Esophagus muscularis mucosa (tissue), 4 donors: ENCODE measurements at regions not wholly inside any gene's neighbourhood (a gene's known extent, or its start where the extent isn't known, plus 50 kb on each side); places are given as distances from the start of the nearest gene placed in this dataset.
A peak's percentile ranks its signal among the peaks of the same experiment; 100 is the strongest.

Experiments used
- DNase-seq: peaks from one replicate; pipeline ENCODE4 v3.0.0-alpha.2; 2017; ENCODE audit errors: extremely low spot score
- H3K27ac ChIP-seq, 4 donors: fragments of 200-600 bp; sonication (generic); replicated peaks in 1 of 4; 1 replicate in 3 of 4; 2 replicates in 1 of 4; pipeline ENCODE4 v1.5.1; 2016 to 2019; ENCODE audit warnings: mild to moderate bottlenecking in 1 of 4
- H3K27me3 ChIP-seq, 4 donors: fragments of 200-600 bp; sonication (generic); one replicate each; pipeline versions ENCODE4 v1.5.1 to v1.6.0; 2016 to 2019
- H3K36me3 ChIP-seq, 4 donors: fragments of 200-600 bp; sonication (generic); one replicate each; pipeline ENCODE4 v1.5.1; 2016 to 2019
- H3K4me1 ChIP-seq, 4 donors: fragments of 200-600 bp; sonication (generic); one replicate each; pipeline ENCODE4 v1.5.1; 2016 to 2019
- H3K4me3 ChIP-seq, 4 donors: fragments of 200-600 bp; sonication (generic); 1 replicate in 2 of 4; 2 replicates in 2 of 4; pipeline ENCODE4 v1.5.1; 2016 to 2019; ENCODE audit warnings: mild to moderate bottlenecking in 4 of 4, moderate library complexity in 1 of 4
- H3K9me3 ChIP-seq, 4 donors: fragments of 200-600 bp; sonication (generic); 1 replicate in 3 of 4; 2 replicates in 1 of 4; pipeline ENCODE4 v1.5.1; 2016 to 2019
- CTCF ChIP-seq, 3 experiments: fragments of 200-600 bp in 2 of 3; fragments of 450-650 bp in 1 of 3; sonication (generic) in 2 of 3; IDR thresholded peaks; one replicate each; pipeline ENCODE4 v1.5.1; 2017 to 2019; ENCODE audit warnings: antibody characterized with exemption in 3 of 3, mild to moderate bottlenecking in 2 of 3, moderate library complexity in 1 of 3
- EP300 ChIP-seq: sonication (generic); formaldehyde crosslinking; IDR thresholded peaks from one replicate; pipeline ENCODE4 v1.6.1; 2017; ENCODE audit warnings: antibody characterized with exemption
- POLR2A ChIP-seq: fragments of 450-650 bp; IDR thresholded peaks from one replicate; pipeline ENCODE4 v1.6.1; 2017; ENCODE audit warnings: antibody characterized with exemption, moderate library complexity, mild to moderate bottlenecking, low read depth
- POLR2AphosphoS5 ChIP-seq, 2 donors: sonication (generic); formaldehyde crosslinking; IDR thresholded peaks; one replicate each; pipeline ENCODE4 v1.6.1; 2017; ENCODE audit warnings: antibody characterized with exemption in 2 of 2
- WGBS: methylation state at CpG from one replicate; pipeline ENCODE4 v1.1.5; 2018; 5-methylcytosine and 5-hydroxymethylcytosine counted together
- intact Hi-C: fragments of 100-400 bp; cut with DNase I; formaldehyde crosslinking; loops from one replicate; pipeline ENCODE4 v1.15.1; 2023

DNA sequence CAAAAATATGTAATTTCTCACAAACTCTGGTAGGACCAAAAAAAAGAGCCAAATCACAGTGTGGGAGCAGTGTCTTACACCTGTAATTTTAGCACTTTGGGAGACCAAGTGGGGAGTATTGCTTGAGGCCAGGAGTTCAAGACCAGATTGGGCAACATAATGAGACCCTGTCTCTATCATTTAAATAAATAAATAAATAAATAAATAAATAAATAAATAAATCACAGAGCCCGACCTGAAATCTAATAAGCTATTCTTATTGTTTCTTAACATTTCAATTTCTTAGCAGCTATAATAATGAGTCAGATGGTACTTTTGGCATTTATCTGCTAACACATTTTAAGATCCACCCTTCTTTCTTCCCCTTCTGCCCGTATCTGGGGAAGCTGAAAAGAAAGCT is 1229.6 kb downstream of the SUCLG1 start:
- H3K4me3 ChIP-seq, result no peak overlapping the region
- H3K9me3 ChIP-seq, result no peaks in the 10 kb centered on the region
- no peak overlapping the region for H3K27ac ChIP-seq
- intact Hi-C loops, result no loop called here
- 78% methylated on average over 2 of the region's 2 CpGs for WGBS
- H3K27me3 ChIP-seq, result no peaks in the 10 kb centered on the region
- no peaks in the 10 kb centered on the region for H3K36me3 ChIP-seq
- no peak for DNase-seq
- TF ChIP-seq CTCF (IDR thresholded peaks at IDR 0.05), result no peak
- TF ChIP-seq EP300, result no peak
- TF ChIP-seq POLR2AphosphoS5 (IDR thresholded peaks at IDR 0.05), result no peak
- TF ChIP-seq POLR2A, result no peak
- no peaks in the 10 kb centered on the region for H3K4me1 ChIP-seq

- H3K27me3 ChIP-seq, result no peaks in the 10 kb centered on the region
- WGBS, result 55% methylated on average over 5 of the region's 5 CpGs
- H3K27ac ChIP-seq, result no peak overlapping the region
- no peak for TF ChIP-seq POLR2A
- TF ChIP-seq CTCF (IDR thresholded peaks at IDR 0.05), result no peak
- TF ChIP-seq POLR2AphosphoS5 (IDR thresholded peaks at IDR 0.05), result no peak
- no peak for TF ChIP-seq EP300
- H3K4me1 ChIP-seq, result no peaks in the 10 kb centered on the region
- intact Hi-C loops, result no loop called here
- no peak for DNase-seq
- no peak overlapping the region for H3K4me3 ChIP-seq
- no peaks in the 10 kb centered on the region for H3K36me3 ChIP-seq
- H3K9me3 ChIP-seq, result no peaks in the 10 kb centered on the region
These were observed 1234.4 kb downstream of the SUCLG1 start for GRCh38 chr2:83224591-83225200.

DNA sequence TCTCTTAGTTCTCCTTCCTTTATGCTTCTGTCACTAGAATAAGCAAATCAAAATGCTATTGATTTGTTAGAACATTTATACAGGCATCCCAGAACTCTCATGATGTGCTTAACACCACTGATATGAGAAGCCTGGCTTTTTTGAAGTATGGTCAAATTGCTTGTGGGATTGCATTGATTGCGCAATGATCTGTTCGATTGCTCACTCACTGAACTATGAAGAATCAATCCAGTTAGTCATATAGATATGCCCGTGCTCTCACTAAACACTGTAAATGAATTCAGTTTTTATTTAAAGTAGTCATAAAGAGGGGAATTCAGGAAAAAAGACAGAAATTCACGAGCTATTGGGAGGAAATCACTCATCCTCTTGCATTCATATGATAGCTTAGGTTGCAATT is 1237.8 kb downstream of the SUCLG1 start:
- no peak for TF ChIP-seq POLR2A
- TF ChIP-seq CTCF (IDR thresholded peaks at IDR 0.05), result no peak
- no peak for TF ChIP-seq EP300
- no peak for TF ChIP-seq POLR2AphosphoS5 (IDR thresholded peaks at IDR 0.05)
- no peaks in the 10 kb centered on the region for H3K9me3 ChIP-seq
- H3K4me1 ChIP-seq, result no peaks in the 10 kb centered on the region
- intact Hi-C loops, result no loop called here
- DNase-seq, result no peak
- H3K27me3 ChIP-seq, result no peaks in the 10 kb centered on the region
- H3K4me3 ChIP-seq, result no peak overlapping the region
- no peaks in the 10 kb centered on the region for H3K36me3 ChIP-seq
- WGBS, result 83% methylated on average over 4 of the region's 4 CpGs
- no peak overlapping the region for H3K27ac ChIP-seq

GRCh38 chr2:83217854-83218253 is 1241.2 kb downstream of the SUCLG1 start:
- Histone ChIP-seq H3K27me3 (no peaks in the 10 kb centered on the region), H3K4me3 (no peak overlapping the region), H3K4me1 (no peaks in the 10 kb centered on the region), H3K27ac (no peak overlapping the region), H3K36me3 (no peaks in the 10 kb centered on the region), H3K9me3 (no peaks in the 10 kb centered on the region)
- intact Hi-C loops, result no loop called here
- 89% methylated on average over 4 of the region's 4 CpGs for WGBS
- TF ChIP-seq POLR2AphosphoS5 (IDR thresholded peaks at IDR 0.05), result no peak
- TF ChIP-seq POLR2A, result no peak
- DNase-seq, result no peak

DNA sequence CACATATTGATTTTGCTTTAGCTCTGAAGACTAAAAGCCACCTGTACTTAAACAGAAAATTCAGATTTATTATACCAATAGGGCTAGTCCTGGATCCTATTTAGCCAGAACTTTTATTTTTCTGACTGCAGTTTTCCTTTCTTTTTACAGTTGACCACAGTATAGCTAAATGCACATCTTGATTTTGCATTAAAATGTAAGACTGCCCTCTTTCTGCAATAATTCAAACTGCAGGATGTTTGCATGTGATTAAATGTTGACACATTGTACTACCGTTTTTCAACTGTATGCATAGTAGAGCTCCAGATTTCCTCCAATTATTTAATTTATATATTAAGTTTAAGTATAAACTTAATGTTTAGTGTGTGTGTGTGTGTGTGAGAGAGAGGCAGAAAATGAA is 1262.9 kb downstream of the SUCLG1 start:
- no peak overlapping the region for H3K4me3 ChIP-seq
- 4% methylated on average over 1 of the region's 1 CpG for WGBS
- H3K36me3 ChIP-seq, result no peaks in the 10 kb centered on the region
- intact Hi-C loops, result no loop called here
- no peak for DNase-seq
- peak; percentile 57 to 64 (median 63) for TF ChIP-seq CTCF (IDR thresholded peaks at IDR 0.05)
- no peak for TF ChIP-seq EP300
- no peak for TF ChIP-seq POLR2A
- no peak for TF ChIP-seq POLR2AphosphoS5 (IDR thresholded peaks at IDR 0.05)
- peaks cover 0 to 6% (median 4%) of the 10 kb centered on the region in 4 donors for H3K4me1 ChIP-seq
- H3K27ac ChIP-seq, result no peak overlapping the region
- H3K27me3 ChIP-seq, result no peaks in the 10 kb centered on the region
- no peaks in the 10 kb centered on the region for H3K9me3 ChIP-seq
